ENCODE measurements at regions not wholly inside any gene's neighbourhood (a gene's known extent, or its start where the extent isn't known, plus 50 kb on each side); places are given as distances from the start of the nearest gene placed in this dataset.

DNA sequence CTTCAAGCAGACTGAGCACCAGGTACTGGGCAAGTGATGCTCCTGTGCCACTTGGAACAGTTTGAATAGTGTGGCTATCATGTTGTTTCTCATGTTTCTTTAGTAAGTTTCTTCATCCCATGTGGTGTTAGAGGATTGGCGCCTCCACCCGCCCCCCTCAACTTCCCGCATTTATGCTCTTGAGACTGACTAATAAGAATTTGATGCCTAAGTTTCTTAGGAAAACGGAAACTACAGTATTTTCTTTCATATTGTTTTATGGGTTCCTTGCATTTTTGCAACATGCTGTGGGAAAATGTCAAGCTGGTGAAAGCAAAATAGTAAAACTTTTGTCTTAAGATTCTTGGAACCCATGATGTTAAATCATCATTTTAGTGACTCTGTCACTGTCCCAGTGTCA is 101.2 kb upstream of the SLC4A4 start:
- no peak for TF ChIP-seq POLR2AphosphoS5 (IDR thresholded peaks at IDR 0.05; ENCODE audit: low read depth, low read length)
- no peak for TF ChIP-seq EP300 (IDR thresholded peaks at IDR 0.05; ENCODE audit: borderline replicate concordance in 1 of 2, low read depth in 2 of 2, low read length in 2 of 2)
- TF ChIP-seq EGR1 (IDR thresholded peaks at IDR 0.05; ENCODE audit: borderline replicate concordance, low read depth, low read length) = no peak
